ENCODE measurements at regions not wholly inside any gene's neighbourhood (a gene's known extent, or its start where the extent isn't known, plus 50 kb on each side); places are given as distances from the start of the nearest gene placed in this dataset.
A peak's percentile ranks its signal among the peaks of the same experiment; 100 is the strongest.

DNA sequence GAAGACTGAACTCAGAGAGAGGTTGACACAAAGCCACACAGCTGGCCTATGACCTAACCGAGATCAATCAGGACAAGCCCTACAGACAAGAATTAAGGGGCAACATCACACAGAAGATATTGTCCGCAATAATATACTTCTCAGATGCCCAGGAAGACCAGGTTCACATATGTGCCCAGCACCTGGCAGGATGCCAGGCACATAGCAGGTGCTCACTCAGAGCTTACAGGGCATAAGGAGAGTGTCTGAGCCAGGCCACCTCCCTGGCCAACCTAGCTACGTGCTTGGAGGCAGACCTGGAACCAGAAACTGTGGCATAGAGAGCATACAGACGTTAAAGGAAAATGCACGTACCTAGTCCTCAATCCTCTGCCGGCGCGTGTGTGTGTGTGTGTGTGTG is 87.0 kb upstream of the LRFN2 start:
- 84 to 85% methylated on average over 8 of the region's 8 CpGs for WGBS, 2 donors
- Histone ChIP-seq H3K9me3 (no peaks in the 10 kb centered on the region), H3K4me1 (no peaks in the 10 kb centered on the region), H3K27ac (no peak overlapping the region), H3K36me3 (no peaks in the 10 kb centered on the region), H3K27me3 (no peaks in the 10 kb centered on the region), H3K4me3 (no peak overlapping the region)
- FAIRE-seq (no peak), ATAC-seq (no peak), DNase-seq (no peak)
- TF ChIP-seq, protein P1, sequence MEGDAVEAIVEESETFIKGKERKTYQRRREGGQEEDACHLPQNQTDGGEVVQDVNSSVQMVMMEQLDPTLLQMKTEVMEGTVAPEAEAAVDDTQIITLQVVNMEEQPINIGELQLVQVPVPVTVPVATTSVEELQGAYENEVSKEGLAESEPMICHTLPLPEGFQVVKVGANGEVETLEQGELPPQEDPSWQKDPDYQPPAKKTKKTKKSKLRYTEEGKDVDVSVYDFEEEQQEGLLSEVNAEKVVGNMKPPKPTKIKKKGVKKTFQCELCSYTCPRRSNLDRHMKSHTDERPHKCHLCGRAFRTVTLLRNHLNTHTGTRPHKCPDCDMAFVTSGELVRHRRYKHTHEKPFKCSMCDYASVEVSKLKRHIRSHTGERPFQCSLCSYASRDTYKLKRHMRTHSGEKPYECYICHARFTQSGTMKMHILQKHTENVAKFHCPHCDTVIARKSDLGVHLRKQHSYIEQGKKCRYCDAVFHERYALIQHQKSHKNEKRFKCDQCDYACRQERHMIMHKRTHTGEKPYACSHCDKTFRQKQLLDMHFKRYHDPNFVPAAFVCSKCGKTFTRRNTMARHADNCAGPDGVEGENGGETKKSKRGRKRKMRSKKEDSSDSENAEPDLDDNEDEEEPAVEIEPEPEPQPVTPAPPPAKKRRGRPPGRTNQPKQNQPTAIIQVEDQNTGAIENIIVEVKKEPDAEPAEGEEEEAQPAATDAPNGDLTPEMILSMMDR (IDR thresholded peaks at IDR 0.05) = no peak
- intact Hi-C loops (cut with DNase I) = no loop called here

DNA sequence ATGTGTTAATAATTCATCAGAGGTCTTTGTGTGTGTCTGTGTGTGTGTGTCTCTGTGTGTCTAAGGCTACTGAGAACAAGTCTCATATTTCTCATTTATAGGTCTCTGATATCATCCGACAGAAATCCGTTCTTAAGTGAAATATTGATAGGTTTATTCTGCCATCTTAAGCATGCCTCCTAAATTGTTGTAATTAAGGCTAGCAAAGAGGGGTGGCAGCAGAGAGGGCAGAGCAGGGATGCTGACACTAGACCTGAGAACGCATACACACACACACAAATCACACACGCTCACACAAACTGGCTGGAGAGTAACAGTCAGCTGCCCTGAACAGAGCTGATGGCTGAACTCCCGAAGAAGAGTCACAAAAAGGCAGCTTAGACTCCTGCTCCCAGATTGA is 84.9 kb upstream of the LRFN2 start:
- TF ChIP-seq, protein P1 (IDR thresholded peaks at IDR 0.05) = no peak
- no peak overlapping the region for H3K27ac ChIP-seq
- DNase-seq (no peak), ATAC-seq (no peak), FAIRE-seq (no peak)
- H3K36me3 ChIP-seq = no peaks in the 10 kb centered on the region
- intact Hi-C loops (cut with DNase I) = no loop called here
- no peaks in the 10 kb centered on the region for H3K27me3 ChIP-seq
- H3K4me1 ChIP-seq = no peaks in the 10 kb centered on the region
- no peaks in the 10 kb centered on the region for H3K9me3 ChIP-seq
- WGBS, 2 donors = 52 to 54% methylated on average over 5 of the region's 5 CpGs
- H3K4me3 ChIP-seq = no peak overlapping the region

DNA sequence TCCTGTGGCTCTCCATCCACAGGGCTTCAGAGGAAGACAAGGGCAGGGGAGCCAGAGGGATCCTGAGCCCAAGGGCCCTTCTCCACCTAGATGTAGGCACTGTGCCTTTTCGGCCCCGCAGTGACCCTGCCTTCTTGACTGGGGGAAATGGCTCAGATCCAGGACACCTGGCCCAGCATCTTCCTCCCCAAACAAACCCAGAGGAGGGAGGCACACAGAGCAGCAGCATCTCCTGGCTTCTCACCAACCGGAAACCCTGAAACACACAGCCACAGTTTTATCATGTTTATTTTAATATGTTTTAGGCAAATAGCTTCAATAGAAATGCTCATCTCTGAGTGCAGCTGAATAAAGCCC is 84.5 kb upstream of the LRFN2 start:
- FAIRE-seq (no peak), DNase-seq (no peak), ATAC-seq (no peak)
- WGBS, 2 donors = 72 to 73% methylated on average over 3 of the region's 3 CpGs
- H3K9me3 ChIP-seq = no peaks in the 10 kb centered on the region
- no peaks in the 10 kb centered on the region for H3K27me3 ChIP-seq
- no peak overlapping the region for H3K27ac ChIP-seq
- no peaks in the 10 kb centered on the region for H3K4me1 ChIP-seq
- TF ChIP-seq, protein P1 (IDR thresholded peaks at IDR 0.05) = no peak
- no peaks in the 10 kb centered on the region for H3K36me3 ChIP-seq
- intact Hi-C loops (cut with DNase I) = no loop called here
- H3K4me3 ChIP-seq = no peak overlapping the region

DNA sequence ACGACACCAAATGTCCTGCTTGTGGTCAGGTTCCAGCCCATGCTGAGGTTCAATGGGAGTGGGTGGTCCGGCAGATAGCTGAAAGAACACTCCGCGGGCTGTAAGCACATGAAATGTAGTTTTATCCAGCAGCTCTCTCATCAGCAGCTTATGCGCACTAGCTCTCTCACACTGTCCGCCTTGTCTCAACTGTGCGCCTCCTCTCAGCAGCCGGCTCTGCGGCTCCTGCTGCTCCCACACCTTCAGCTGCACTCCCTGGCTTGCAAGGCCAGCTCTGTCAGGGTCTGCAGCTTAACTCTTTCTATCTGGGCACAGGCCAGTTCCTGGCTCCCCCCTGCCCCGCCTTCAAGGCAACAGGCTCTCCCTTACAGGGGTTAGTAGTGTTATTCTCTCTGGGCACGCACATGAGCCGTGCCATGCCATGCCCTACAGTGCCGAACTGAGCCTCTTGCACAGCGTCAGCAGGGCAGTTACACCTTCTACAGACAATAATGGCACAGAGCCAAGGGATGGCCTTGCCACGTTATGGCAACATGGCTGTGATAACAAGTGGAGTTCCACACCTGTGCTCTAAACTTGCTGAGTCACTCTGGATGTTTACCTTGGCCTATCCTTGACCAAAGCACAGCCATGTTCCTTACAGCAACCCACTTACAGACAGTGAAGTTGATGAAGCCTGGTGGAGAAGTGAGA is 84.0 kb upstream of the LRFN2 start:
- 80 to 81% methylated on average over 15 of the region's 15 CpGs for WGBS, 2 donors
- Histone ChIP-seq H3K27me3 (no peaks in the 10 kb centered on the region), H3K27ac (no peak overlapping the region), H3K9me3 (no peaks in the 10 kb centered on the region), H3K36me3 (no peaks in the 10 kb centered on the region), H3K4me3 (no peak overlapping the region), H3K4me1 (no peaks in the 10 kb centered on the region)
- intact Hi-C loops (cut with DNase I) = no loop called here
- TF ChIP-seq, protein P1 (IDR thresholded peaks at IDR 0.05) = no peak
- FAIRE-seq (no peak), DNase-seq (peak in 3 of 6 donors; percentile 4 to 40 (median 29)), ATAC-seq (peak in 1 of 4 donors; percentile 46)

DNA sequence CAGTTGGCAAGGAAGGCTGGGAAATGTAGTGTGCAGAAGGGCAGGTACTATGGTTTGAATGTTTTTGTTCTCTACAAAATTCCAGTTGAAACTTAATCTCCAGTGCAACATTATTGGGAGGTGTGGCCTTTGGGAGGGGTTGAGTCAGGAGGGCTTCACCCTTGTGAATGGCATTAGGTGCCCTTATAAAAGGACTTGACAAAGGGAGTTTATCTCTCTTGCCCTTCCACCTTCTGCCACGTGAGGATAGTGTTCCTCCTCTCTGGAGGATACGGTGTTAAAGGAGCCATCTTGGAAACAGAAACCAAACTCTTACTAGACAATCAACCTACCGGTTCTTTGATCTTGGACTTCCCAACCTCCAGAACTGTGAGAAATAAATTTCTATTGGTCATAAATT is 82.2 kb upstream of the LRFN2 start:
- FAIRE-seq (no peak), DNase-seq (no peak), ATAC-seq (no peak)
- H3K36me3 ChIP-seq = no peaks in the 10 kb centered on the region
- intact Hi-C loops (cut with DNase I) = no loop called here
- H3K4me1 ChIP-seq = no peaks in the 10 kb centered on the region
- no peaks in the 10 kb centered on the region for H3K9me3 ChIP-seq
- H3K27ac ChIP-seq = no peak overlapping the region
- TF ChIP-seq, protein P1 (IDR thresholded peaks at IDR 0.05) = no peak
- WGBS, 2 donors = 71 to 73% methylated on average over 3 of the region's 3 CpGs
- no peak overlapping the region for H3K4me3 ChIP-seq
- H3K27me3 ChIP-seq = no peaks in the 10 kb centered on the region

All from pancreas (tissue), 10 donors.